CD14-positive monocyte (primary cell): ENCODE measurements at regions not wholly inside any gene's neighbourhood (a gene's known extent, or its start where the extent isn't known, plus 50 kb on each side); places are given as distances from the start of the nearest gene placed in this dataset.

Source experiments
- DNase-seq, 3 donors: peaks; one replicate each; pipeline ENCODE4 v3.0.0-alpha.2; 2011 to 2022
- H2AFZ ChIP-seq: 2 replicates; pipeline ENCODE4 v1.6.0; 2012; ENCODE audit warnings: mild to moderate bottlenecking, low read depth, low read length, inconsistent platforms; ENCODE audit not compliant: insufficient read depth, poor library complexity, severe bottlenecking
- H3K27ac ChIP-seq, 2 donors: 1 replicate in 1 of 2; 2 replicates in 1 of 2; pipeline ENCODE4 v1.5.1; 2012 to 2013; ENCODE audit warnings: low read length in 2 of 2, control low read depth in 1 of 2, inconsistent platforms in 1 of 2, low read depth in 1 of 2, mild to moderate bottlenecking in 1 of 2
- H3K27me3 ChIP-seq, 2 donors: one replicate each; pipeline versions ENCODE4 v1.6.0 to v1.6.1; 2011 to 2013; ENCODE audit warnings: low read length in 2 of 2; ENCODE audit not compliant: control insufficient read depth in 2 of 2, insufficient read depth in 2 of 2
- H3K36me3 ChIP-seq, 2 donors: replicated peaks in 1 of 2; 1 replicate in 1 of 2; 2 replicates in 1 of 2; pipeline versions ENCODE4 v1.5.1 to v1.6.1; 2012 to 2013; ENCODE audit warnings: low read length in 2 of 2, control low read depth in 1 of 2, inconsistent platforms in 1 of 2, mild to moderate bottlenecking in 1 of 2; ENCODE audit not compliant: insufficient read depth in 2 of 2, control insufficient read depth in 1 of 2
- H3K4me1 ChIP-seq, 2 donors: 1 replicate in 1 of 2; 2 replicates in 1 of 2; pipeline versions ENCODE4 v1.5.1 to v1.6.1; 2012 to 2013; ENCODE audit warnings: low read length in 2 of 2, control low read depth in 1 of 2, inconsistent platforms in 1 of 2, mild to moderate bottlenecking in 1 of 2, moderate library complexity in 1 of 2; ENCODE audit not compliant: insufficient read depth in 2 of 2, control insufficient read depth in 1 of 2
- H3K4me2 ChIP-seq: replicated peaks from 2 replicates; pipeline ENCODE3; 2012; ENCODE audit warnings: low read length, moderate library complexity, mild to moderate bottlenecking; ENCODE audit not compliant: poor library complexity, severe bottlenecking; ENCODE audit errors: extremely low read depth
- H3K4me3 ChIP-seq, 3 experiments: fragments of 200-600 bp in 1 of 3; sonication (generic) in 1 of 3; replicated peaks in 1 of 3; 1 replicate in 2 of 3; 2 replicates in 1 of 3; pipeline ENCODE4 v1.5.1; 2011 to 2013; ENCODE audit warnings: low read length in 3 of 3, mild to moderate bottlenecking in 3 of 3, control low read depth in 2 of 3, low read depth in 2 of 3, inconsistent platforms in 1 of 3, moderate library complexity in 1 of 3
- H3K79me2 ChIP-seq: 2 replicates; pipeline ENCODE4 v1.6.0; 2012; ENCODE audit warnings: mild to moderate bottlenecking, control low read depth, inconsistent platforms, low read length, moderate library complexity; ENCODE audit not compliant: insufficient read depth
- H3K9ac ChIP-seq: 2 replicates; pipeline ENCODE4 v1.6.0; 2017; ENCODE audit warnings: low read length, mild to moderate bottlenecking; ENCODE audit not compliant: insufficient read depth, poor library complexity, severe bottlenecking
- H3K9me3 ChIP-seq, 2 donors: replicated peaks in 1 of 2; 1 replicate in 1 of 2; 2 replicates in 1 of 2; pipeline versions ENCODE4 v1.5.1 to v1.6.1; 2012 to 2013; ENCODE audit warnings: low read length in 2 of 2, control low read depth in 1 of 2; ENCODE audit not compliant: control insufficient read depth in 1 of 2, insufficient read depth in 1 of 2
- H4K20me1 ChIP-seq: 2 replicates; pipeline ENCODE4 v1.6.0; 2012; ENCODE audit warnings: mild to moderate bottlenecking, low read length, control low read depth, moderate library complexity; ENCODE audit not compliant: insufficient read depth
- H3K27ac Mint-ChIP-seq, 7 donors: one replicate each; pipeline ENCODE4 v1.8.0; 2020; ENCODE audit warnings: mild to moderate bottlenecking in 7 of 7, mixed read lengths in 7 of 7, moderate library complexity in 6 of 7, inconsistent platforms in 2 of 7
- H3K27me3 Mint-ChIP-seq, 3 donors: one replicate each; pipeline ENCODE4 v1.8.0; 2021 to 2022; ENCODE audit warnings: low read depth in 3 of 3, mild to moderate bottlenecking in 3 of 3, mixed read lengths in 3 of 3, moderate library complexity in 3 of 3, inconsistent platforms in 1 of 3
- H3K36me3 Mint-ChIP-seq, 2 donors: one replicate each; pipeline ENCODE4 v1.8.0; 2020; ENCODE audit warnings: mixed read lengths in 2 of 2, inconsistent platforms in 1 of 2, mild to moderate bottlenecking in 1 of 2
- H3K4me1 Mint-ChIP-seq: one replicate; pipeline ENCODE4 v1.8.0; 2020; ENCODE audit warnings: mild to moderate bottlenecking, mixed read lengths
- H3K4me3 Mint-ChIP-seq, 2 donors: one replicate each; pipeline ENCODE4 v1.8.0; 2020; ENCODE audit warnings: mild to moderate bottlenecking in 2 of 2, mixed read lengths in 2 of 2, moderate library complexity in 1 of 2
- H3K9me3 Mint-ChIP-seq, 7 donors: one replicate each; pipeline ENCODE4 v1.8.0; 2020 to 2022; ENCODE audit warnings: mixed read lengths in 7 of 7, mild to moderate bottlenecking in 6 of 7, moderate library complexity in 6 of 7, inconsistent platforms in 2 of 7
- CTCF ChIP-seq: fragments of 200-600 bp; IDR thresholded peaks from one replicate; pipeline ENCODE4 v1.8.0; 2022; ENCODE audit warnings: antibody characterized with exemption, mild to moderate bottlenecking
- WGBS: methylation state at CpG from one replicate; pipeline ENCODE4 v1.1.5; 2013; ENCODE audit warnings: missing lambda C conversion rate; ENCODE audit not compliant: insufficient coverage; 5-methylcytosine and 5-hydroxymethylcytosine counted together
- intact Hi-C, 2 donors: fragments of 100-400 bp; cut with micrococcal nuclease; formaldehyde crosslinking; loops; one replicate each; pipeline versions ENCODE4 v1.15.0 to v1.15.1; 2023

DNA sequence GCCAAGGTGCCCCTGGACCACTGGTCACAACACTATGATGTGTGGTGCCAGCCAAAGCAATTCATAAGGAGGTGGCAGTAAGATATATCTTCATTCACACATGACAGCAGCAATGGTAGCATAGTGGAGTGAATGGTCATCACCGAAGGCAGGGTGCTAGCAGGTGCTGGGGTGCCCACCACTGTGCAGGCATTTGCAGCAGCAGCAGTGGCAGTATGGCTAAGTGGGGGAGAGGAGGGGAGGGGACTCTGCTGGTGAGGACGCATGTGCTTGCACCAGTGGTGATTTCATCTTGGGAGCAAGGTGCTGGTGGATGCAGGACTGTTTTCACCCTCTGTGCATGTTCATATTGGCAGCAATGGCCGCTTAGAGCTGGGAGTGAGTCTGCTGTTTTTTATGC is 419.1 kb upstream of the KLHL4 start:
- Histone ChIP-seq H3K36me3 (no peaks in the 10 kb centered on the region), H3K79me2 (no peaks in the 10 kb centered on the region), H3K9ac (no peak overlapping the region), H3K9me3 (no peaks in the 10 kb centered on the region), H3K27me3 (no peaks in the 10 kb centered on the region), H3K4me2 (no peak overlapping the region), H3K4me1 (no peaks in the 10 kb centered on the region), H3K27ac (no peak overlapping the region), H4K20me1 (no peaks in the 10 kb centered on the region), H2AFZ (no peak overlapping the region), H3K4me3 (no peak overlapping the region)
- H3K4me1 Mint-ChIP-seq: no peaks in the 10 kb centered on the region
- TF ChIP-seq CTCF: no peak
- no peak overlapping the region for H3K4me3 Mint-ChIP-seq
- 80% methylated on average over 1 of the region's 3 CpGs for WGBS
- DNase-seq: no peak
- H3K36me3 Mint-ChIP-seq: no peaks in the 10 kb centered on the region
- no peaks in the 10 kb centered on the region for H3K27me3 Mint-ChIP-seq
- intact Hi-C loops: no loop called here
- H3K27ac Mint-ChIP-seq: no peak overlapping the region
- H3K9me3 Mint-ChIP-seq: peaks cover 0 to 4% (median 0%) of the 10 kb centered on the region in 7 donors

- H3K79me2 ChIP-seq: no peaks in the 10 kb centered on the region
- Mint-ChIP-seq H3K27me3 (no peaks in the 10 kb centered on the region), H3K4me3 (no peak overlapping the region), H3K27ac (no peak overlapping the region), H3K36me3 (no peaks in the 10 kb centered on the region), H3K4me1 (no peaks in the 10 kb centered on the region), H3K9me3 (peaks cover 0 to 5% (median 2%) of the 10 kb centered on the region in 7 donors)
- no peak overlapping the region for H3K9ac ChIP-seq
- no CpG with 5 or more reads among the region's 1 CpG for WGBS
- H3K4me3 ChIP-seq: no peak overlapping the region
- H2AFZ ChIP-seq: no peak overlapping the region
- H3K36me3 ChIP-seq: no peaks in the 10 kb centered on the region
- no peak overlapping the region for H3K4me2 ChIP-seq
- no peaks in the 10 kb centered on the region for H4K20me1 ChIP-seq
- DNase-seq: no peak
- H3K27me3 ChIP-seq: no peaks in the 10 kb centered on the region
- peaks cover 0 to 5% of the 10 kb centered on the region in 2 donors for H3K9me3 ChIP-seq
- intact Hi-C loops: no loop called here
- H3K27ac ChIP-seq: no peak overlapping the region
- H3K4me1 ChIP-seq: no peaks in the 10 kb centered on the region
- no peak for TF ChIP-seq CTCF
These were observed 412.5 kb upstream of the KLHL4 start for GRCh38 chrX:87105131-87105530.
